ENCODE measurements at regions not wholly inside any gene's neighbourhood (a gene's known extent, or its start where the extent isn't known, plus 50 kb on each side); places are given as distances from the start of the nearest gene placed in this dataset.

- H3K79me2 ChIP-seq (ENCODE audit: insufficient read depth) = no peaks in the 10 kb centered on the region
- 47% methylated on average over 5 of the region's 5 CpGs for WGBS (ENCODE audit: low lambda C conversion rate)
- TF ChIP-seq MXI1 (IDR thresholded peaks at IDR 0.05; ENCODE audit: low read depth, low read length) (no peak), RCOR1 (IDR thresholded peaks at IDR 0.05; ENCODE audit: low read length) (no peak), GATA2 (CRISPR knock-in tag; IDR thresholded peaks at IDR 0.05) (no peak), FOSL2 (IDR thresholded peaks at IDR 0.05; ENCODE audit: borderline replicate concordance, low read depth) (no peak), REST (IDR thresholded peaks at IDR 0.05; ENCODE audit: low read depth, low read length) (no peak), YY1 (IDR thresholded peaks at IDR 0.05; ENCODE audit: low read depth) (no peak)
- no peak overlapping the region for H3K4me2 ChIP-seq
- no peaks in the 10 kb centered on the region for H3K4me1 ChIP-seq (ENCODE audit: control insufficient read depth in 1 of 2, insufficient read depth in 2 of 2, low read depth in 1 of 2, low read length in 1 of 2)
- H3K4me3 ChIP-seq (ENCODE audit: low read depth in 2 of 2, low read length in 1 of 2) = no peak overlapping the region
- H2AFZ ChIP-seq (ENCODE audit: low read depth) = no peak overlapping the region
- no peak for DNase-seq
- no peaks in the 10 kb centered on the region for H3K36me3 ChIP-seq (replicated peaks in 1 of 2; ENCODE audit: control insufficient read depth in 1 of 2, insufficient read depth in 2 of 2, low read length in 1 of 2)
- H3K9me2 ChIP-seq = no peaks in the 10 kb centered on the region
- CTCF ChIA-PET = interaction anchor here (0.8 to 1.5 kb wide), 5 partner anchors 11 to 889 kb away, joined by 3 to 6 read pairs (median 3); no protein-coding TSS in a partner anchor
- no peaks in the 10 kb centered on the region for H4K20me1 ChIP-seq (ENCODE audit: insufficient read depth)
- H3F3A ChIP-seq (replicated peaks; ENCODE audit: insufficient read depth) = no peaks in the 10 kb centered on the region
- no peak overlapping the region for H3K27ac ChIP-seq (ENCODE audit: low read depth in 2 of 2, low read length in 1 of 2)
- no peaks in the 10 kb centered on the region for H3K27me3 ChIP-seq (ENCODE audit: insufficient read depth)
- H3K9me3 ChIP-seq = no peaks in the 10 kb centered on the region
- H3K9ac ChIP-seq = no peak overlapping the region
- POLR2A ChIA-PET = no interaction called here
Observed at GRCh38 chr12:46131732-46132469, 136.9 kb downstream of the SLC38A1 start.

GRCh38 chr12:46127656-46128055 lies 137.3 kb upstream of the SCAF11 start:
- Histone ChIP-seq H3K9me2 (no peaks in the 10 kb centered on the region), H3K36me3 (replicated peaks in 1 of 2; ENCODE audit: control insufficient read depth in 1 of 2, insufficient read depth in 2 of 2, low read length in 1 of 2) (no peaks in the 10 kb centered on the region), H3K27ac (ENCODE audit: low read depth in 2 of 2, low read length in 1 of 2) (no peak overlapping the region), H3K9me3 (no peaks in the 10 kb centered on the region), H3K4me3 (ENCODE audit: low read depth in 2 of 2, low read length in 1 of 2) (no peak overlapping the region), H3K27me3 (ENCODE audit: insufficient read depth) (no peaks in the 10 kb centered on the region), H4K20me1 (ENCODE audit: insufficient read depth) (no peaks in the 10 kb centered on the region), H3K4me1 (ENCODE audit: control insufficient read depth in 1 of 2, insufficient read depth in 2 of 2, low read depth in 1 of 2, low read length in 1 of 2) (no peaks in the 10 kb centered on the region; a peak in 2 of 4 replicates), H2AFZ (ENCODE audit: low read depth) (no peak overlapping the region), H3K79me2 (ENCODE audit: insufficient read depth) (no peaks in the 10 kb centered on the region), H3K4me2 (no peak overlapping the region), H3K9ac (no peak overlapping the region), H3F3A (replicated peaks; ENCODE audit: insufficient read depth) (peaks cover 6% of the 10 kb centered on the region)
- no peak for TF ChIP-seq REST (IDR thresholded peaks at IDR 0.05; ENCODE audit: low read depth, low read length)
- no peak for TF ChIP-seq NFIC (IDR thresholded peaks at IDR 0.05; ENCODE audit: borderline replicate concordance)
- TF ChIP-seq USF2 (IDR thresholded peaks at IDR 0.05; ENCODE audit: borderline replicate concordance, low read depth, low read length) = no peak
- no peak for TF ChIP-seq MAX (IDR thresholded peaks at IDR 0.05; ENCODE audit: low read depth)
- TF ChIP-seq RFX5 (IDR thresholded peaks at IDR 0.05; ENCODE audit: low read length) = no peak
- TF ChIP-seq SMC3 (IDR thresholded peaks at IDR 0.05; ENCODE audit: low read depth, low read length) = no peak
- no peak for TF ChIP-seq TAF1 (IDR thresholded peaks at IDR 0.05; ENCODE audit: borderline replicate concordance, low read depth, low read length)
- TF ChIP-seq SIN3A (IDR thresholded peaks at IDR 0.05; ENCODE audit: borderline replicate concordance, low read depth, low read length) = no peak
- no peak for TF ChIP-seq FOSL2 (IDR thresholded peaks at IDR 0.05; ENCODE audit: borderline replicate concordance, low read depth)
- no peak for TF ChIP-seq USF1 (IDR thresholded peaks at IDR 0.05; ENCODE audit: borderline replicate concordance, low read depth)
- TF ChIP-seq EZH2phosphoT487 (IDR thresholded peaks at IDR 0.05; ENCODE audit: borderline replicate concordance, low read depth) = no peak
- DNase-seq = no peak
- 75% methylated on average over 6 of the region's 6 CpGs for WGBS (ENCODE audit: low lambda C conversion rate)
- POLR2A ChIA-PET = no interaction called here
- CTCF ChIA-PET = interaction anchor here (0.6 to 5.6 kb wide), 4 partner anchors 18 to 856 kb away, joined by 3 to 33 read pairs (median 4); no protein-coding TSS in a partner anchor

Data from SK-N-SH (cell line).